ENCODE measurements at regions not wholly inside any gene's neighbourhood (a gene's known extent, or its start where the extent isn't known, plus 50 kb on each side); places are given as distances from the start of the nearest gene placed in this dataset.

Small RNAs in the stretch of these regions (small RNA-seq; reads per million reads assigned to genes)
- 53,494 reads per million, percentile 100 among the genes with 10 or more reads in this experiment for gene MIR148A (ENCODE audit: insufficient read depth)
